ENCODE measurements at regions not wholly inside any gene's neighbourhood (a gene's known extent, or its start where the extent isn't known, plus 50 kb on each side); places are given as distances from the start of the nearest gene placed in this dataset.

DNA sequence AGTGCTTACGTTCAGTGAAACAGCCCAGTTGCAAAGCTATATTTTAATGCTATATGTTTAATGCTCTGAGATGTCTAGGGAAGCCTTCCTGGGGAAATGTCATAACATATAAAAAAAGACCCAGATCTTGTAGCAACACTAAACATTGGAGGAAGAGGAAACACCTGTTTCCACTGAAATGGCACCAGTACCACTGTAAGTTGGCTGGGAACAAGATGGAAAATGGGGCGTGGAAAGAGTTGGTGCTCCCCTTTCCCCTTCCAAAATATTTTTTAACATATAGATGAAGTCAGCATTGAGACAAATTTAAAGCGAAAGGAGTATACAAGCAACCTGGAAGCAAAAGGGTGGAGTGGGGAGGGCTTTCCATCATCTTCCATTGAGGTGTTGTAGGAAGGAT is 289.9 kb upstream of the COL8A1 start:
- DNase-seq (ENCODE audit: insufficient read length, low spot score): no peak
- no peak for FAIRE-seq
- no peak for TF ChIP-seq TAF1 (IDR thresholded peaks at IDR 0.05; ENCODE audit: low read depth, low read length)
- no peak for TF ChIP-seq POLR2A (IDR thresholded peaks at IDR 0.05; ENCODE audit: low read depth, low read length)
- TF ChIP-seq POLR2AphosphoS5 (IDR thresholded peaks at IDR 0.05; ENCODE audit: low read depth, low read length): no peak
- no peak for TF ChIP-seq SPI1 (IDR thresholded peaks at IDR 0.05; ENCODE audit: low read depth, low read length)
- TF ChIP-seq POU2F2 (IDR thresholded peaks at IDR 0.05; ENCODE audit: low read depth, low read length): no peak
- no peak for TF ChIP-seq PAX5 (IDR thresholded peaks at IDR 0.05; ENCODE audit: insufficient read depth, low read length, severe bottlenecking)

DNA sequence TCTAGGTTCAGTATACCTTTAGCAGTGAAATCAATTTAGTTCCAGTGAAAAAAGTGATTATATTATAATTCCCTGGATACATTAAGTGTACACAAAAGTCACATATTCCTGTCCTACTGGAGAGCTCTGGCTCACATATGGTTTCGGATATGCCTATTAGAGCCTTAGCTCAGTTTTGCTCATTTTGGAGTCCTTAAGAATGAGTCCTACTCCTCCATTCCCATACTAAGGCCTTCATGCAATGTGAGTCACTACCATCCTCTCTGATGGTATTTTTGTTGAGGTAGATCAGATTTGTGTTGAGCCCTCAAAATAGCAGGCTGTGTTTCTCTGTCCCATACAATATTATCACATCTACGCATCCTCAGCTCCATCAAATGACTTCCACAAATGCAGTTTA is 294.2 kb upstream of the COL8A1 start:
- FAIRE-seq (no peak), DNase-seq (ENCODE audit: insufficient read length, low spot score) (no peak)
- TF ChIP-seq SPI1 (IDR thresholded peaks at IDR 0.05; ENCODE audit: low read depth, low read length) (no peak), TAF1 (IDR thresholded peaks at IDR 0.05; ENCODE audit: low read depth, low read length) (no peak), PAX5 (IDR thresholded peaks at IDR 0.05; ENCODE audit: insufficient read depth, low read length, severe bottlenecking) (no peak), POU2F2 (IDR thresholded peaks at IDR 0.05; ENCODE audit: low read depth, low read length) (no peak), POLR2A (IDR thresholded peaks at IDR 0.05; ENCODE audit: low read depth, low read length) (no peak), POLR2AphosphoS5 (IDR thresholded peaks at IDR 0.05; ENCODE audit: low read depth, low read length) (no peak)

DNA sequence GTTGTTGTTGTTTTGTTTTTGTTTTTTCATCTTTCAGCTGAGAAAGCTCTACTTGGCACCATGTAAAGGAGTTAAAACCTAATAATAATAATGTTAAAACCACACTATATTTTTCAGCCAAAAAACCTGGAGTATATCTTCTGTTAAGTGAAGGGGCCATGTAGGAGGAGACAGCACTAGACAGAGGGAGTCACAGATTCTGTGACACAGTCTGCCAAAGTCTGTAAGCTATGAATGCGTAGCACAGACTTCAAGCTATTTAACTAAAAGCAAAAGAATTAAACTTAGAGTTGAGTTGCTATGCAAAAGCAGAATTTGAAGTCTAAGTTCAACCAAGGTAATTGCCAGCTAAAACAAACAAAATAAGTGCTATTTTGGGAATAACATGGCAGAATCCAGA is 296.0 kb upstream of the COL8A1 start:
- FAIRE-seq: no peak
- no peak for DNase-seq (ENCODE audit: insufficient read length, low spot score)
- TF ChIP-seq POLR2A (IDR thresholded peaks at IDR 0.05; ENCODE audit: low read depth, low read length) (no peak), POU2F2 (IDR thresholded peaks at IDR 0.05; ENCODE audit: low read depth, low read length) (no peak), POLR2AphosphoS5 (IDR thresholded peaks at IDR 0.05; ENCODE audit: low read depth, low read length) (no peak)

DNA sequence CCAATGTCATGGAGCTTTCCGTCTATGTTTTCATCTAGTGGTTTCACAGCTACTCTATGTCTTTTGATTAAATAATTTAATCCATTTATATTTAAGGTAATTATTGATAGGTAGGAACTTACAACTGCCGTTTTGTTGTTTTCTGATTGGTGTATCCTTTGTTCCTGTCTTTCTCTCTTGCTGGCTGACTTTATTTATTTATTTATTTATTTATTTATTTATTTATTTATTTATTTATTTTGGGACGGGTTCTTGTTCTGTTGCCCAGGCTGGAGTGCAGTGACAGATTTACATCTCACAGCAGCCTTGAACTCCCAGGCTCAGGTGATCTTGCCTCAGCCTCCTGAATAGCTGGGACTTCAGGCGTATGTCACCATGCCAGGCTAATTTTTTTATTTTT is 299.2 kb upstream of the COL8A1 start:
- TF ChIP-seq TAF1 (IDR thresholded peaks at IDR 0.05; ENCODE audit: low read depth, low read length): no peak
- TF ChIP-seq POLR2AphosphoS5 (IDR thresholded peaks at IDR 0.05; ENCODE audit: low read depth, low read length): no peak
- no peak for TF ChIP-seq PAX5 (IDR thresholded peaks at IDR 0.05; ENCODE audit: insufficient read depth, low read length, severe bottlenecking)
- no peak for TF ChIP-seq SPI1 (IDR thresholded peaks at IDR 0.05; ENCODE audit: low read depth, low read length)
- no peak for TF ChIP-seq POLR2A (IDR thresholded peaks at IDR 0.05; ENCODE audit: low read depth, low read length)
- TF ChIP-seq POU2F2 (IDR thresholded peaks at IDR 0.05; ENCODE audit: low read depth, low read length): no peak
- DNase-seq (ENCODE audit: insufficient read length, low spot score): no peak
- no peak for FAIRE-seq

DNA sequence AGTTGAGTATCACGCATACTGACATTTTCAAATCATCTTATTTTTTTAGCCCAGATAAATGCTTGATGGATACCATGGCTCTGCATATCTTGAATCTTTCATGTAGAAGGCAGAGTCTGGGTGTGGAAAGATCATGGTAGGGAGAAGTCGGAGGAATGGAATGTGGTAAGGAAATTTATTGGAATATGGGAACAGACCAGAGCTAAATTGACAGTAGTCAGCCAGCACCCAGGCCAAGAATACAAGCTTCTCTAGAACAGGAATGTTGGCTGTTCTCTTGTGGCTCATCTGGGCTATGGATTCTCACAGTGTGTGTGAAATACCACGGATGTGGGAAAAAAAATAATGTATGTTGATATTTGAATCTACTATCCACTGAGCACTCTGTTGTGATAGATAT is 305.7 kb upstream of the COL8A1 start:
- no peak for FAIRE-seq

DNA sequence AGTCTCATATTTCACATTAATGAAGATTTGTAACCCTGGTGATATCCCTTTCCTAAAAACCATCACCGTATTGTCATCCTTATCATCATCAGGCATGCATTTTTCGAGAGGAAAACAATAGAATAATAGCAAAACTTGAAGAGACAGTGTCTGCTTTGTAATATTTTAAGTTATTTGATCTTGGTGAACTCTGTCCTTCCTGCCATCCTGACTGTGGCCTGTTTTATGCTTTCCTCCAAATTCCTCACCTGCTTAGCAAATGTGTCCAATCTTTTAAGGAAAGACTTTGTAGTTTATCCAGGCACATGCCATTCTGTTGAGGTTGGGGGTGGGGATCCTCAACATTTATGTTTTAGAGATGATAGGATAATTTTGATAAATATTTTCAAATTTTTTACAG is 306.1 kb upstream of the COL8A1 start:
- DNase-seq (ENCODE audit: insufficient read length, low spot score): no peak
- TF ChIP-seq SPI1 (IDR thresholded peaks at IDR 0.05; ENCODE audit: low read depth, low read length) (no peak), TAF1 (IDR thresholded peaks at IDR 0.05; ENCODE audit: low read depth, low read length) (no peak), POU2F2 (IDR thresholded peaks at IDR 0.05; ENCODE audit: low read depth, low read length) (no peak), POLR2AphosphoS5 (IDR thresholded peaks at IDR 0.05; ENCODE audit: low read depth, low read length) (no peak), PAX5 (IDR thresholded peaks at IDR 0.05; ENCODE audit: insufficient read depth, low read length, severe bottlenecking) (no peak), POLR2A (IDR thresholded peaks at IDR 0.05; ENCODE audit: low read depth, low read length) (no peak)
- no peak for FAIRE-seq

More for the DNA sequence above, 305.7 kb upstream of the COL8A1 start:
- TF ChIP-seq POLR2AphosphoS5 (IDR thresholded peaks at IDR 0.05; ENCODE audit: low read depth, low read length) (no peak), POU2F2 (IDR thresholded peaks at IDR 0.05; ENCODE audit: low read depth, low read length) (no peak), TAF1 (IDR thresholded peaks at IDR 0.05; ENCODE audit: low read depth, low read length) (no peak), PAX5 (IDR thresholded peaks at IDR 0.05; ENCODE audit: insufficient read depth, low read length, severe bottlenecking) (no peak), POLR2A (IDR thresholded peaks at IDR 0.05; ENCODE audit: low read depth, low read length) (no peak), SPI1 (IDR thresholded peaks at IDR 0.05; ENCODE audit: low read depth, low read length) (no peak)
- DNase-seq (ENCODE audit: insufficient read length, low spot score): no peak

DNA sequence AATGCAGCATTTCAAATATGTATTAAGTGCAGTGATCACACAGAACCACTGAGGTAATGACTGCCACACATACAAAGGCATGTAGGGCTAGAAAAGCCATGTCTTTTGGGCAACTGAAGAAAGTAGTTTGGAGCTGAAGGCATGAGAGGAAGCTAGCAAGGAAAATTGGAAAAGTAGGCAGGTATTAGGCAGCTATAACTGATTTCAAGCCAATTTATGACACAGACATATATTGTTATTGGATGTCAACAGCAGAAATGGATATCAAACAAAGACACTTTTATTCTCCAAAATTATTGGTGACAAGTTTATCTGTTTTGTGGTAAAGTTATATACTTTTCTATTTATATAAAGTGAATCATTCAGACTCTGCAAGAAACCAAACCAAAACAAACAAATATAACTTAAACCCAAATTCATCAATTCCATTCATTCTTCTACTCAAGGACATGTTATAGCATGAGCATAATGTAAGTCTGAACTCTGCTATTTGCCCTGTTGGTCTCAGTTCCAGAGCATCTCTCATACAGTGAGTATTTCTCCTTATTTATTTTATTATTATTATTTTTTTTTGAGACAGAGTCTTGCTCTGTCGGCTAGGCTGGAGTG is 307.4 kb upstream of the COL8A1 start:
- FAIRE-seq: no peak
- TF ChIP-seq SPI1 (IDR thresholded peaks at IDR 0.05; ENCODE audit: low read depth, low read length) (no peak), TAF1 (IDR thresholded peaks at IDR 0.05; ENCODE audit: low read depth, low read length) (no peak), PAX5 (IDR thresholded peaks at IDR 0.05; ENCODE audit: insufficient read depth, low read length, severe bottlenecking) (no peak), POU2F2 (IDR thresholded peaks at IDR 0.05; ENCODE audit: low read depth, low read length) (no peak), POLR2AphosphoS5 (IDR thresholded peaks at IDR 0.05; ENCODE audit: low read depth, low read length) (no peak), POLR2A (IDR thresholded peaks at IDR 0.05; ENCODE audit: low read depth, low read length) (no peak)

DNA sequence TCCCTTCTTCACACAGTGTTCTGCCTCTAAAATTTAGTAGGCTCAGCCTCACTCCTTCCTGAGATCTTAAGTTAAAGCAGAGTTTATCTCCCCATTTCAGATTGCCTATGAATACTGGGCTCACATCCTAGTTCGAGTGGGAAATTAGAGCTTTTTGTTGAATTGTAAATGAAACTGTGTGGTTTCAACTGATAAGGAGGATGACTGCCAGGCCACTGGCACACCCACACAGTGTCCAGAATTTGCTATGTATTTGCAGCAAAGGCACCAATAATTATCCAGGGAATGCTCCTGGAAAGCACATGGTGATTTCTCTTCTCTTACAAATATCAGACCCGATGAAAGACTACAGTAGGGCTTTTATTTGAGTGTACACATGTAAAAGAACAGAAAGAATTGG is 308.1 kb upstream of the COL8A1 start:
- DNase-seq (ENCODE audit: insufficient read length, low spot score) (no peak), FAIRE-seq (no peak)
- TF ChIP-seq SPI1 (IDR thresholded peaks at IDR 0.05; ENCODE audit: low read depth, low read length): no peak
- no peak for TF ChIP-seq POU2F2 (IDR thresholded peaks at IDR 0.05; ENCODE audit: low read depth, low read length)
- no peak for TF ChIP-seq POLR2A (IDR thresholded peaks at IDR 0.05; ENCODE audit: low read depth, low read length)
- no peak for TF ChIP-seq PAX5 (IDR thresholded peaks at IDR 0.05; ENCODE audit: insufficient read depth, low read length, severe bottlenecking)
- no peak for TF ChIP-seq POLR2AphosphoS5 (IDR thresholded peaks at IDR 0.05; ENCODE audit: low read depth, low read length)
- no peak for TF ChIP-seq TAF1 (IDR thresholded peaks at IDR 0.05; ENCODE audit: low read depth, low read length)

More for the DNA sequence above, 307.4 kb upstream of the COL8A1 start:
- DNase-seq (ENCODE audit: insufficient read length, low spot score): no peak

DNA sequence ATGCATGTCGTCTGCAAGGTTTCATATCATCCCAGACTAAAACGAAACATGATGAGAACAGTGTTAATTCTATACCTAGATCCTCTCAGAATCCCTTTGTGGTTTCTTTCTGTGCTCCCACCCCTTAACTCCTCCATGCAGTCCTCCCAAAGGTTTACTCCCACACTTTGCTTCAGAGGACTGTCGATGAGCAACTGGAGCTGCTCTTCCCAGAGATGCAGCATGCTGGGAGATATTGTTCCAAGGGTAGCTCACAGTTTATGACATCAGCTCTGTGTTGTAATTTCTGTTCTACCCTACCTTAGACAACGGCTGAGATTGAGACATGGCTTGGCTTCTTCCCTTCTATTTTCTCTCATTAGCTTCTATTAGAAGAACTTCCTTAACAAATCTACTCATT is 313.0 kb upstream of the COL8A1 start:
- TF ChIP-seq POLR2AphosphoS5 (IDR thresholded peaks at IDR 0.05; ENCODE audit: low read depth, low read length): no peak
- no peak for TF ChIP-seq POU2F2 (IDR thresholded peaks at IDR 0.05; ENCODE audit: low read depth, low read length)
- no peak for TF ChIP-seq SPI1 (IDR thresholded peaks at IDR 0.05; ENCODE audit: low read depth, low read length)
- no peak for TF ChIP-seq POLR2A (IDR thresholded peaks at IDR 0.05; ENCODE audit: low read depth, low read length)
- TF ChIP-seq PAX5 (IDR thresholded peaks at IDR 0.05; ENCODE audit: insufficient read depth, low read length, severe bottlenecking): no peak
- DNase-seq (ENCODE audit: insufficient read length, low spot score) (no peak), FAIRE-seq (no peak)

DNA sequence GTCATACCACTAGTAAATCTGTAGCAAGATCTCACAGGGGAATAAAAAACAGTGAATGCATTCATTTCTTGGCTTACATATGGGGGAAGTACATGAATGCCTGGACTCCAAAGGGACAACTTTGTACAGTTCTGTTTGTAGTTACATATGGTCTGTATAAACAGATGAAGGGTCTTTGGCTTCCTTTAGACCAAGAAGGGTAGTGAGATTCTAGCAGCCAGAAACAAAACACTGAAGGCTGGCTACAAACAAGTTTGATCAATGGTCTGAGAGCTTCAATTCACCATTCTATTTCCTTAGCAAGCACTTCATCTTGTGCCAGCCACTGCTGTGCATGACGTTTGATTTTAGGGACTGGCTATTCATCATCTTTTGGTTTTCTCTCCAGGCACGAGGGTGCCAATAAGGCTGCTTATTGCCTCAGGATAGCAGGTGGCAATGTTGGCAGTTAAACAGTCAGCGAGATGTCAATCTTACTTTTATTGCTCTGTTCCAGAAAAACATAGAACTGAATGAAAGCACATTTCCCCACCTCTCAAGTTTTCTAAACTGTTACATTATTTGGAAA is 313.7 kb upstream of the COL8A1 start:
- TF ChIP-seq POLR2A (IDR thresholded peaks at IDR 0.05; ENCODE audit: low read depth, low read length): no peak
- no peak for TF ChIP-seq TAF1 (IDR thresholded peaks at IDR 0.05; ENCODE audit: low read depth, low read length)
- TF ChIP-seq POU2F2 (IDR thresholded peaks at IDR 0.05; ENCODE audit: low read depth, low read length): no peak
- TF ChIP-seq PAX5 (IDR thresholded peaks at IDR 0.05; ENCODE audit: insufficient read depth, low read length, severe bottlenecking): no peak
- TF ChIP-seq SPI1 (IDR thresholded peaks at IDR 0.05; ENCODE audit: low read depth, low read length): no peak
- no peak for TF ChIP-seq POLR2AphosphoS5 (IDR thresholded peaks at IDR 0.05; ENCODE audit: low read depth, low read length)
- no peak for FAIRE-seq
- DNase-seq (ENCODE audit: insufficient read length, low spot score): no peak
